RWPE2 (cell line): ENCODE measurements at regions not wholly inside any gene's neighbourhood (a gene's known extent, or its start where the extent isn't known, plus 50 kb on each side); places are given as distances from the start of the nearest gene placed in this dataset.

ENCODE experiments used
- ATAC-seq: fragments of 200-7000 bp; cut with Tn5 transposase; 3 replicates; pipeline ENCODE4 v1.9.1; 2021; ENCODE audit warnings: low read depth
- DNase-seq: peaks from one replicate; pipeline ENCODE4 v3.0.0-alpha.2; 2020; ENCODE audit warnings: low spot score
- H3K27ac ChIP-seq: fragments of 450-650 bp; 2 replicates; pipeline ENCODE4 v1.5.1; 2017; ENCODE audit warnings: mild to moderate bottlenecking; ENCODE audit not compliant: poor library complexity, severe bottlenecking
- H3K27me3 ChIP-seq: fragments of 250-450 bp; sonication (Bioruptor Pico); 2 replicates; pipeline ENCODE4 v1.5.1; 2021; ENCODE audit warnings: mild to moderate bottlenecking, moderate library complexity; ENCODE audit not compliant: insufficient read depth, poor library complexity, severe bottlenecking
- H3K36me3 ChIP-seq: fragments of 250-450 bp; sonication (Bioruptor Pico); 2 replicates; pipeline ENCODE4 v1.5.1; 2020; ENCODE audit warnings: low read depth, mild to moderate bottlenecking, moderate library complexity
- H3K4me1 ChIP-seq: fragments of 250-450 bp; sonication (Bioruptor Pico); 2 replicates; pipeline ENCODE4 v1.5.1; 2021; ENCODE audit warnings: mild to moderate bottlenecking, moderate library complexity; ENCODE audit not compliant: insufficient read depth, poor library complexity, severe bottlenecking
- H3K4me3 ChIP-seq: fragments of 250-450 bp; sonication (Bioruptor Pico); 2 replicates; pipeline ENCODE4 v1.5.1; 2021; ENCODE audit warnings: mild to moderate bottlenecking, moderate library complexity; ENCODE audit not compliant: severe bottlenecking
- H3K9me3 ChIP-seq: fragments of 250-450 bp; sonication (Bioruptor Pico); 2 replicates; pipeline ENCODE4 v1.5.1; 2021; ENCODE audit warnings: mild to moderate bottlenecking, moderate library complexity; ENCODE audit not compliant: severe bottlenecking
- TF ChIP-seq, protein P1 (sequence below): fragments of 450-650 bp; IDR thresholded peaks from one replicate; pipeline ENCODE4 v1.5.1; 2017; ENCODE audit warnings: mild to moderate bottlenecking, moderate library complexity; ENCODE audit not compliant: poor library complexity, severe bottlenecking

- ATAC-seq, result no peak
- no peak overlapping the region for H3K4me3 ChIP-seq
- H3K36me3 ChIP-seq, result no peaks in the 10 kb centered on the region
- no peak for DNase-seq
- H3K4me1 ChIP-seq, result peaks cover 4% of the 10 kb centered on the region
- H3K27ac ChIP-seq, result no peak overlapping the region
- TF ChIP-seq, protein P1, sequence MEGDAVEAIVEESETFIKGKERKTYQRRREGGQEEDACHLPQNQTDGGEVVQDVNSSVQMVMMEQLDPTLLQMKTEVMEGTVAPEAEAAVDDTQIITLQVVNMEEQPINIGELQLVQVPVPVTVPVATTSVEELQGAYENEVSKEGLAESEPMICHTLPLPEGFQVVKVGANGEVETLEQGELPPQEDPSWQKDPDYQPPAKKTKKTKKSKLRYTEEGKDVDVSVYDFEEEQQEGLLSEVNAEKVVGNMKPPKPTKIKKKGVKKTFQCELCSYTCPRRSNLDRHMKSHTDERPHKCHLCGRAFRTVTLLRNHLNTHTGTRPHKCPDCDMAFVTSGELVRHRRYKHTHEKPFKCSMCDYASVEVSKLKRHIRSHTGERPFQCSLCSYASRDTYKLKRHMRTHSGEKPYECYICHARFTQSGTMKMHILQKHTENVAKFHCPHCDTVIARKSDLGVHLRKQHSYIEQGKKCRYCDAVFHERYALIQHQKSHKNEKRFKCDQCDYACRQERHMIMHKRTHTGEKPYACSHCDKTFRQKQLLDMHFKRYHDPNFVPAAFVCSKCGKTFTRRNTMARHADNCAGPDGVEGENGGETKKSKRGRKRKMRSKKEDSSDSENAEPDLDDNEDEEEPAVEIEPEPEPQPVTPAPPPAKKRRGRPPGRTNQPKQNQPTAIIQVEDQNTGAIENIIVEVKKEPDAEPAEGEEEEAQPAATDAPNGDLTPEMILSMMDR, result no peak
- H3K27me3 ChIP-seq, result no peaks in the 10 kb centered on the region
- no peaks in the 10 kb centered on the region for H3K9me3 ChIP-seq
Observed at GRCh38 chr22:19664406-19664805, 49.9 kb upstream of the SEPTIN5 start.
